Keratinocyte (primary cell): ENCODE measurements at regions not wholly inside any gene's neighbourhood (a gene's known extent, or its start where the extent isn't known, plus 50 kb on each side); places are given as distances from the start of the nearest gene placed in this dataset.

Source experiments
- DNase-seq: peaks from one replicate; pipeline ENCODE4 v3.0.0-alpha.2; 2011; ENCODE audit warnings: low read depth, missing footprints, low spot score
- FAIRE-seq: peaks from 2 replicates; lab custom pipeline; 2011; peaks lifted over from hg19 to GRCh38; lab: Jason Lieb, UNC
- H2AFZ ChIP-seq: 2 replicates; pipeline ENCODE4 v1.6.0; 2012; ENCODE audit warnings: low read length, control low read depth, inconsistent platforms; ENCODE audit not compliant: control insufficient read depth
- H3K27ac ChIP-seq: 2 replicates; pipeline ENCODE4 v1.5.1; 2011; ENCODE audit warnings: low read length; ENCODE audit not compliant: control insufficient read depth, insufficient read depth
- H3K27me3 ChIP-seq: 3 replicates; pipeline ENCODE4 v1.6.0; 2011; ENCODE audit warnings: low read length; ENCODE audit not compliant: control insufficient read depth, insufficient read depth; ENCODE audit errors: extremely low read depth
- H3K36me3 ChIP-seq, 2 experiments: 2 replicates in 1 of 2; 3 replicates in 1 of 2; pipeline ENCODE4 v1.5.1; 2011; ENCODE audit warnings: low read length in 2 of 2, mild to moderate bottlenecking in 1 of 2; ENCODE audit not compliant: control insufficient read depth in 2 of 2, insufficient read depth in 2 of 2; ENCODE audit errors: extremely low read depth in 1 of 2
- H3K4me1 ChIP-seq: 3 replicates; pipeline ENCODE4 v1.5.1; 2011; ENCODE audit warnings: low read length; ENCODE audit not compliant: control insufficient read depth, insufficient read depth; ENCODE audit errors: extremely low read depth
- H3K4me2 ChIP-seq: 3 replicates; pipeline ENCODE4 v1.6.0; 2011; ENCODE audit warnings: low read depth, low read length; ENCODE audit not compliant: control insufficient read depth, insufficient read depth; ENCODE audit errors: extremely low read depth
- H3K4me3 ChIP-seq, 3 experiments: fragments of 200-600 bp in 1 of 3; sonication (generic) in 1 of 3; 2 replicates in 2 of 3; 3 replicates in 1 of 3; pipeline ENCODE4 v1.5.1; 2011 to 2016; ENCODE audit warnings: low read length in 3 of 3, mild to moderate bottlenecking in 3 of 3, control low read depth in 2 of 3, inconsistent platforms in 1 of 3, low read depth in 1 of 3, mixed read lengths in 1 of 3, mixed run types in 1 of 3, moderate library complexity in 1 of 3; ENCODE audit not compliant: control insufficient read depth in 2 of 3, insufficient read depth in 2 of 3; ENCODE audit errors: extremely low read depth in 1 of 3
- H3K79me2 ChIP-seq: 2 replicates; pipeline ENCODE4 v1.6.0; 2012; ENCODE audit warnings: low read length; ENCODE audit not compliant: control insufficient read depth, insufficient read depth
- H3K9ac ChIP-seq: 3 replicates; pipeline ENCODE4 v1.6.0; 2011; ENCODE audit warnings: low read length; ENCODE audit not compliant: control insufficient read depth, insufficient read depth; ENCODE audit errors: extremely low read depth
- H3K9me1 ChIP-seq: 3 replicates; pipeline ENCODE4 v1.6.0; 2011; ENCODE audit warnings: low read length; ENCODE audit not compliant: control insufficient read depth, insufficient read depth; ENCODE audit errors: extremely low read depth
- H3K9me3 ChIP-seq: 2 replicates; pipeline ENCODE4 v1.5.1; 2012; ENCODE audit warnings: low read depth, low read length; ENCODE audit not compliant: control insufficient read depth
- H4K20me1 ChIP-seq: 3 replicates; pipeline ENCODE4 v1.6.0; 2011; ENCODE audit warnings: low read length; ENCODE audit not compliant: control insufficient read depth, insufficient read depth; ENCODE audit errors: extremely low read depth
- CTCF ChIP-seq, 3 experiments: IDR thresholded peaks in 1 of 3; conservative IDR thresholded peaks in 1 of 3; optimal IDR thresholded peaks in 1 of 3; 2 replicates in 2 of 3; 3 replicates in 1 of 3; pipeline versions ENCODE3 to v1.5.1; 2011; ENCODE audit warnings: low read length in 3 of 3, mild to moderate bottlenecking in 3 of 3, moderate library complexity in 2 of 3, control low read depth in 1 of 3, inconsistent platforms in 1 of 3; ENCODE audit not compliant: insufficient read depth in 2 of 3; ENCODE audit errors: extremely low read depth in 1 of 3
- EZH2 ChIP-seq: IDR thresholded peaks from one replicate; pipeline ENCODE4 v1.6.1; 2012; ENCODE audit warnings: inconsistent platforms, mild to moderate bottlenecking, low read length, moderate library complexity
- dilution Hi-C: fragments of 300-500 bp; cut with MboI; formaldehyde crosslinking; loops from one replicate; pipeline ENCODE4 v1.7.0; 2020; ENCODE audit warnings: low sequenced_read_pairs; ENCODE audit not compliant: extremely low pct_ligation_motif_present

DNA sequence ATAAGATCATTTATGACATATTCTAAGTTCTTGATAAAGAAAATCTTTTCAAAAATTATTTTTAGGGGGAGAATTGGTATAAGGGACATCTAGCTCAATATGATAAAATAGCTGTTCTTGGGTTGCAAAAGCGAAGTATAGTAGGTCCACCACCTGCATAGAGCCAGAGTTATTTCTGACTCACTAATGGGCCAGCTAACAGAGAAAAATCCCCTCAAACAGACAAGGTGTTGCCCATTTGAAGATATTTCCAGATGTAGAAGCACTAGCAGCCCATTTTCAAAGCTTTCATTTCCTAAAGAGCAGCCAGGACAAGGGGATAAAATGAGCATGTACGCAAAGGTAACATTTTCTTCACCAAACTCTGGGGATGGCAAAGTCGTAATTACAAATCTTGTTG lies 165.7 kb upstream of the FN1 start:
- DNase-seq (no peak), FAIRE-seq (no peak)
- Histone ChIP-seq H3K9ac (no peak overlapping the region), H3K4me1 (no peaks in the 10 kb centered on the region), H3K9me1 (no peaks in the 10 kb centered on the region), H3K4me2 (no peak overlapping the region), H3K27ac (no peak overlapping the region), H3K36me3 (no peaks in the 10 kb centered on the region), H4K20me1 (no peaks in the 10 kb centered on the region), H3K79me2 (no peaks in the 10 kb centered on the region), H3K4me3 (no peak overlapping the region), H3K9me3 (no peaks in the 10 kb centered on the region), H3K27me3 (no peaks in the 10 kb centered on the region), H2AFZ (no peak overlapping the region)
- TF ChIP-seq EZH2 (no peak), CTCF (optimal IDR thresholded peaks at IDR 0.05 in 1 of 3, IDR thresholded peaks at IDR 0.05 in 1 of 3, conservative IDR thresholded peaks at IDR 0.05 in 1 of 3; ENCODE audit: extremely low read depth in 1 of 3, insufficient read depth in 2 of 3, low read length in 3 of 3) (no peak)
- dilution Hi-C loops = no loop called here

GRCh38 chr2:215598376-215598975 lies 162.6 kb upstream of the FN1 start:
- no peaks in the 10 kb centered on the region for H3K27me3 ChIP-seq
- H3K4me2 ChIP-seq = no peak overlapping the region
- no peak overlapping the region for H3K9ac ChIP-seq
- FAIRE-seq (no peak), DNase-seq (no peak)
- H3K4me3 ChIP-seq = no peak overlapping the region
- H3K9me3 ChIP-seq = no peaks in the 10 kb centered on the region
- H4K20me1 ChIP-seq = no peaks in the 10 kb centered on the region
- H3K36me3 ChIP-seq = no peaks in the 10 kb centered on the region
- H3K4me1 ChIP-seq = peaks cover 12% of the 10 kb centered on the region
- dilution Hi-C loops = no loop called here
- no peak overlapping the region for H3K27ac ChIP-seq
- no peaks in the 10 kb centered on the region for H3K9me1 ChIP-seq
- no peak for TF ChIP-seq CTCF (optimal IDR thresholded peaks at IDR 0.05 in 1 of 3, IDR thresholded peaks at IDR 0.05 in 1 of 3, conservative IDR thresholded peaks at IDR 0.05 in 1 of 3; ENCODE audit: extremely low read depth in 1 of 3, insufficient read depth in 2 of 3, low read length in 3 of 3)
- no peak for TF ChIP-seq EZH2
- no peak overlapping the region for H2AFZ ChIP-seq
- H3K79me2 ChIP-seq = no peaks in the 10 kb centered on the region
